ENCODE measurements at regions not wholly inside any gene's neighbourhood (a gene's known extent, or its start where the extent isn't known, plus 50 kb on each side); places are given as distances from the start of the nearest gene placed in this dataset.

DNA sequence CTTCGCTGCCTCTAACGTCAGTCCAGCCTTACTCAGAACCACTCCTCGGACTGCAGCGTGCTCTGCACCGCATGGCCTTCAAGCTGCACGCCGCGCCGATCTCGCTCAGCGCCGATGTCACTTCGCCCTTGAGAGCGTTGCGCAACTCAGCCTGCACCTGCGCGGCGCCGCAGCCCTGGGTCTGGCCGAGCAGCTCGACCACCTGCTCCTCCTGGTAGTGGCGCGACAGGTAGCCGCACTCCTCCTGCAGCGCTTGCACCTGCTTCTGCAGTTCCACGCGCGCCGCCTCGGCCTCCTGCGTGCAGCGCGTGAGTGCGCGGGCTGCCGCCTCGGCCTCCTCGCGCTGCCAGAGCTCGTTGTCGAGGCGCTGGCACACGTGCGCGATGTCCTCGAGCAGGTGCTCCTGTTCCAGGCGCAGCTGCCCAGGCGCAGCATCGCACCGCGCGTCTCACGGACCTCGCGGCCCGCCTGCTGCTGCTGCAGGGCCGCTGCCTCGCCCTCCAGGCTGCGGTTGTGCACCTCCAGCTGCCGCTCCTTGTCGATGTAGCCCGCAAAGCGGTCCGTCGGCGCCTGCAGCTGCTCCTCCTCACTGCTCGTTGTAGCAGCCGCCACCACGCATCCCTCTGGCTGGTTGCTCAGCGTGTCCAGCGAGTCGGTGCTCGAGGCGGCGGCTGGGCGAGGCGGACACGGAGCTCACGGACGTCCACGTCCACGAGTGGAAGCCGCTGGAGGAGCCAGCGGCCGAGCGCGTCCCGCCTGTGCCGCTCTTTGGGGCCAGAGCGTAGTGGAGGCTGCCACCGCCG lies 380.6 kb upstream of the CHD6 start:
- no peaks in the 10 kb centered on the region for H3K27me3 ChIP-seq (replicated peaks; ENCODE audit: control insufficient read depth, insufficient read depth, low read length)
- H3K4me3 ChIP-seq (replicated peaks; ENCODE audit: low read depth, low read length): no peak overlapping the region
- TF ChIP-seq, protein P1, sequence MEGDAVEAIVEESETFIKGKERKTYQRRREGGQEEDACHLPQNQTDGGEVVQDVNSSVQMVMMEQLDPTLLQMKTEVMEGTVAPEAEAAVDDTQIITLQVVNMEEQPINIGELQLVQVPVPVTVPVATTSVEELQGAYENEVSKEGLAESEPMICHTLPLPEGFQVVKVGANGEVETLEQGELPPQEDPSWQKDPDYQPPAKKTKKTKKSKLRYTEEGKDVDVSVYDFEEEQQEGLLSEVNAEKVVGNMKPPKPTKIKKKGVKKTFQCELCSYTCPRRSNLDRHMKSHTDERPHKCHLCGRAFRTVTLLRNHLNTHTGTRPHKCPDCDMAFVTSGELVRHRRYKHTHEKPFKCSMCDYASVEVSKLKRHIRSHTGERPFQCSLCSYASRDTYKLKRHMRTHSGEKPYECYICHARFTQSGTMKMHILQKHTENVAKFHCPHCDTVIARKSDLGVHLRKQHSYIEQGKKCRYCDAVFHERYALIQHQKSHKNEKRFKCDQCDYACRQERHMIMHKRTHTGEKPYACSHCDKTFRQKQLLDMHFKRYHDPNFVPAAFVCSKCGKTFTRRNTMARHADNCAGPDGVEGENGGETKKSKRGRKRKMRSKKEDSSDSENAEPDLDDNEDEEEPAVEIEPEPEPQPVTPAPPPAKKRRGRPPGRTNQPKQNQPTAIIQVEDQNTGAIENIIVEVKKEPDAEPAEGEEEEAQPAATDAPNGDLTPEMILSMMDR (IDR thresholded peaks at IDR 0.05; ENCODE audit: insufficient read depth, low read length, poor library complexity, severe bottlenecking): no peak
- DNase-seq (ENCODE audit: extremely low read depth, insufficient read length): peak; percentile 13
- no peaks in the 10 kb centered on the region for H3K36me3 ChIP-seq (ENCODE audit: control insufficient read depth, insufficient read depth, low read length)

DNA sequence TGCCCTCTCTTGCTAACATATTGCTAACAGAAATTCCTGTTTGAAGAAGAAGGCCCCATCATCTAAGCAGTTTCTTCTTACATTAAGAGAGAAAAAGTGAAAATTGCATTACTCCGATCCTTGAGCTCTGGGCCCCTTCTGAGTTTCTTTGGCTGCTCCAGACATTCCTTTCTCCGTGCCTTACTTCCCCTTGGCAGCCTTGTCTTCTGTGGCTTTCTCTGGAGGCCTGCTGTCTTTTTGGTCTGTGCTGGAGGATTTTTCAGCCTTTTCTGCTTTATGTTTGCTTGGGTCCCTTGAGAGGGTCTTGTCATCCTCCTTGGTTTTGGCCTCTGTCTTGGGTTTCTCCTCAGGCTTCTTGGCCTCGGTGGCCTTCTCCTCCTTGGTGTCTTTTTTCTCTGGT lies 378.8 kb upstream of the CHD6 start:
- TF ChIP-seq, protein P1 (IDR thresholded peaks at IDR 0.05; ENCODE audit: insufficient read depth, low read length, poor library complexity, severe bottlenecking): no peak
- Histone ChIP-seq H3K27me3 (replicated peaks; ENCODE audit: control insufficient read depth, insufficient read depth, low read length) (no peaks in the 10 kb centered on the region; the same call in 1 of the 2 replicates), H3K36me3 (ENCODE audit: control insufficient read depth, insufficient read depth, low read length) (no peaks in the 10 kb centered on the region), H3K4me3 (replicated peaks; ENCODE audit: low read depth, low read length) (no peak overlapping the region)
- no peak for DNase-seq (ENCODE audit: extremely low read depth, insufficient read length)

DNA sequence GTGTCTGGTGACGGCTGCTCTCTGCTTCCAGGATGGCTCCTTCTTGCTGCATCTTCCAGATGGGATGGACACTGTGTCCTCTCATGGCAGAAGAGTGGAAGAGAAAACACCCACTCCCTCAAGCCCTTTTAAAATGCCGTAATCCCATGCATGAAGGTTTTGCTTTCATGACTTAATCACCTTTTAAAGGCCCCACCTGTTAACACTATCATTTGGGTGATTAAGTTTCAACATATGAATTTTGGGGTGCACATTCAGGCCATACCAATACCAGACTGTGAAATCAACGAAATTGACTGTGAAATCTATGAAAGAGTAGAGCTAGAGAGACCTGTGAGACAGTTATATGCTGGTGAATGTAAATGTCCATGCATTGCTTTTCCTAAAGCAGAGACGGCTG lies 374.3 kb upstream of the CHD6 start:
- TF ChIP-seq, protein P1 (IDR thresholded peaks at IDR 0.05; ENCODE audit: insufficient read depth, low read length, poor library complexity, severe bottlenecking): no peak
- H3K36me3 ChIP-seq (ENCODE audit: control insufficient read depth, insufficient read depth, low read length): no peaks in the 10 kb centered on the region
- no peaks in the 10 kb centered on the region; the same call in 1 of the 2 replicates for H3K27me3 ChIP-seq (replicated peaks; ENCODE audit: control insufficient read depth, insufficient read depth, low read length)
- no peak overlapping the region for H3K4me3 ChIP-seq (replicated peaks; ENCODE audit: low read depth, low read length)
- DNase-seq (ENCODE audit: extremely low read depth, insufficient read length): no peak

DNA sequence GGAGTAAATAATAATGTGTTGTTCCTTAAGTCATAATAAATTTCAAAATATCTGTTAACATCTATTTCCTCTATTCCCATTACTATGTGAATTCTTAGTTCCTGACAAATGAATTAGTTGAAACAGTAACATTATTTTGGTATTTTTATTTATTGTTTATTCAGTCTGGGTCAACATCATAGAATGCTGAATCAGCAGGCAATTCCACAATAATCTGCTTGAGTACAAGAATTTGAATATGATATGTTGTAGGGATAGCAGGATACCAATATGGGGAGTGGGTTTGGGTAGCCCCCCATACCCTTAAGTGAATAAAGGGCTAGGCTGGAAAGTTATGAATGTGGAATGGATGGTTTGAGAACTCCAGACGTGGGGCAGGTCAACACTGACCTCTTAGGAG lies 373.2 kb upstream of the CHD6 start:
- no peaks in the 10 kb centered on the region for H3K36me3 ChIP-seq (ENCODE audit: control insufficient read depth, insufficient read depth, low read length)
- TF ChIP-seq, protein P1 (IDR thresholded peaks at IDR 0.05; ENCODE audit: insufficient read depth, low read length, poor library complexity, severe bottlenecking): no peak
- no peaks in the 10 kb centered on the region; the same call in 1 of the 2 replicates for H3K27me3 ChIP-seq (replicated peaks; ENCODE audit: control insufficient read depth, insufficient read depth, low read length)
- H3K4me3 ChIP-seq (replicated peaks; ENCODE audit: low read depth, low read length): no peak overlapping the region
- DNase-seq (ENCODE audit: extremely low read depth, insufficient read length): no peak

DNA sequence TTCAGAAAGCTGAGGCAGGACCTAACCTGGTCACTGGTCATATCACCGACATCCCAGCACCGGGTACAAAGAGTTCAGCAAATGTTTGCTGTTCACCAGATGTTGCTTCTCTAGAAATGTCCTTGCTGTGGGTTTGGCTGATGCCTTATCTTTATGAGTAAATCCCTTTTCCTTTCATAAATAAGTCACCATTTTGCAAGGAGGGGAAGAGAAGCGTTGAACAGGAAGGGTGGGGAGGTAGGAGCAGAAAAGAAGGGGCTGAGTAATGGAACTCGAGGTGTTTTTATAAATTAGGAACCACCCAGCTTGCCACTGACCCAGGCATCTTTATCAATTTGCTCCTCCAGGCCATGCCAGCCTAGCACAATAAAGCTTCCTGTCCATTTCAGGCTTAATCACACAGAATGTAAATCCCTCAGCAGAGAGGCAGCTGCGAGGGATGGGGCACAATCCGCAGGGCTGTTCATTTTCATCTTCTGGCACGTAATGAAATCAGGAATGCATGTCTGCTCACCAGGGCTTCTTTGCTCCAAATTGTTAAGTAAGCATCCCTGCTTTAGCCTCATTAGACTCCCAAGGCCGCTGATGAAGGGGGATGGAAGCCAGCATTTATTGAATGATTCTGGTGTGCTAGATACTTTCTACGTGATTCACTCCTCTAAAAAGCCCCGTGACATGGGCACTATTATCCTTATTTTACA lies 371.9 kb upstream of the CHD6 start:
- TF ChIP-seq, protein P1 (IDR thresholded peaks at IDR 0.05; ENCODE audit: insufficient read depth, low read length, poor library complexity, severe bottlenecking): no peak
- Histone ChIP-seq H3K4me3 (replicated peaks; ENCODE audit: low read depth, low read length) (no peak overlapping the region), H3K36me3 (ENCODE audit: control insufficient read depth, insufficient read depth, low read length) (no peaks in the 10 kb centered on the region), H3K27me3 (replicated peaks; ENCODE audit: control insufficient read depth, insufficient read depth, low read length) (no peaks in the 10 kb centered on the region; the same call in 1 of the 2 replicates)
- DNase-seq (ENCODE audit: extremely low read depth, insufficient read length): no peak
